ENCODE measurements at regions not wholly inside any gene's neighbourhood (a gene's known extent, or its start where the extent isn't known, plus 50 kb on each side); places are given as distances from the start of the nearest gene placed in this dataset.

GRCh38 chr4:57832083-57832482 is 721.9 kb upstream of the IGFBP7 start:
- Histone ChIP-seq H3K36me3 (ENCODE audit: insufficient read depth, low read length) (no peaks in the 10 kb centered on the region), H3F3A (ENCODE audit: insufficient read depth, low read length, poor library complexity, severe bottlenecking) (no peaks in the 10 kb centered on the region), H3K9me3 (ENCODE audit: low read length) (no peaks in the 10 kb centered on the region), H3K79me2 (replicated peaks; ENCODE audit: insufficient read depth, low read length) (no peaks in the 10 kb centered on the region), H3K27ac (ENCODE audit: low read length) (no peak overlapping the region), H2AFZ (ENCODE audit: low read depth, low read length) (no peak overlapping the region), H3K4me2 (ENCODE audit: low read length) (no peak overlapping the region), H3K9me2 (ENCODE audit: insufficient read depth, low read length) (no peaks in the 10 kb centered on the region), H3K27me3 (ENCODE audit: insufficient read depth, low read depth, low read length) (no peaks in the 10 kb centered on the region), H3K4me3 (ENCODE audit: low read length) (no peak overlapping the region), H3K9ac (ENCODE audit: low read length) (no peak overlapping the region), H4K20me1 (ENCODE audit: insufficient read depth) (no peaks in the 10 kb centered on the region)
- TF ChIP-seq EP300 (conservative IDR thresholded peaks at IDR 0.05; ENCODE audit: poor library complexity, severe bottlenecking), result no peak
- TF ChIP-seq MXI1 (conservative IDR thresholded peaks at IDR 0.05; ENCODE audit: poor library complexity, severe bottlenecking), result no peak
- TF ChIP-seq EZH2 (IDR thresholded peaks at IDR 0.05; ENCODE audit: borderline replicate concordance, insufficient read depth, low read length, poor library complexity, severe bottlenecking), result no peak
- no peak for TF ChIP-seq RAD21 (conservative IDR thresholded peaks at IDR 0.05)
- no peak for TF ChIP-seq REST (IDR thresholded peaks at IDR 0.05; ENCODE audit: borderline replicate concordance)
- no peak for TF ChIP-seq CTCF (IDR thresholded peaks at IDR 0.05; ENCODE audit: poor library complexity, severe bottlenecking)
- TF ChIP-seq SMC3 (conservative IDR thresholded peaks at IDR 0.05; ENCODE audit: poor library complexity), result no peak
- TF ChIP-seq POLR2AphosphoS5 (IDR thresholded peaks at IDR 0.05), result no peak
- no peak for TF ChIP-seq TAF1 (IDR thresholded peaks at IDR 0.05; ENCODE audit: low read depth)

- H3K27me3 ChIP-seq (ENCODE audit: insufficient read depth, low read depth, low read length), result no peaks in the 10 kb centered on the region
- H3K4me2 ChIP-seq (ENCODE audit: low read length), result no peak overlapping the region
- no peak for TF ChIP-seq CTCF (IDR thresholded peaks at IDR 0.05; ENCODE audit: poor library complexity, severe bottlenecking)
- TF ChIP-seq MXI1 (conservative IDR thresholded peaks at IDR 0.05; ENCODE audit: poor library complexity, severe bottlenecking), result no peak
- TF ChIP-seq EZH2 (IDR thresholded peaks at IDR 0.05; ENCODE audit: borderline replicate concordance, insufficient read depth, low read length, poor library complexity, severe bottlenecking), result no peak
- TF ChIP-seq REST (IDR thresholded peaks at IDR 0.05; ENCODE audit: borderline replicate concordance), result no peak
- no peak for TF ChIP-seq SMC3 (conservative IDR thresholded peaks at IDR 0.05; ENCODE audit: poor library complexity)
- no peak for TF ChIP-seq TAF1 (IDR thresholded peaks at IDR 0.05; ENCODE audit: low read depth)
- no peak for TF ChIP-seq RAD21 (conservative IDR thresholded peaks at IDR 0.05)
- TF ChIP-seq POLR2AphosphoS5 (IDR thresholded peaks at IDR 0.05), result no peak
- no peak for TF ChIP-seq EP300 (conservative IDR thresholded peaks at IDR 0.05; ENCODE audit: poor library complexity, severe bottlenecking)
- no peaks in the 10 kb centered on the region for H3K9me2 ChIP-seq (ENCODE audit: insufficient read depth, low read length)
- no peaks in the 10 kb centered on the region for H3K79me2 ChIP-seq (replicated peaks; ENCODE audit: insufficient read depth, low read length)
- H4K20me1 ChIP-seq (ENCODE audit: insufficient read depth), result no peaks in the 10 kb centered on the region
- no peak overlapping the region for H3K27ac ChIP-seq (ENCODE audit: low read length)
- H3K36me3 ChIP-seq (ENCODE audit: insufficient read depth, low read length), result no peaks in the 10 kb centered on the region
- no peak overlapping the region for H3K9ac ChIP-seq (ENCODE audit: low read length)
- no peak overlapping the region for H2AFZ ChIP-seq (ENCODE audit: low read depth, low read length)
- H3K9me3 ChIP-seq (ENCODE audit: low read length), result no peaks in the 10 kb centered on the region
- no peaks in the 10 kb centered on the region for H3F3A ChIP-seq (ENCODE audit: insufficient read depth, low read length, poor library complexity, severe bottlenecking)
- no peak overlapping the region for H3K4me3 ChIP-seq (ENCODE audit: low read length)
Measured at GRCh38 chr4:57789666-57790065, 679.5 kb upstream of the IGFBP7 start.
